Aorta (tissue), 5 donors: ENCODE measurements at regions not wholly inside any gene's neighbourhood (a gene's known extent, or its start where the extent isn't known, plus 50 kb on each side); places are given as distances from the start of the nearest gene placed in this dataset.

Experiments used
- ATAC-seq: fragments of 200-7000 bp; cut with Tn5 transposase; one replicate; pipeline ENCODE4 v1.9.1; 2022; ENCODE audit warnings: moderate library complexity; ENCODE audit not compliant: low FRiP score
- DNase-seq, 2 donors: peaks; one replicate each; pipeline ENCODE4 v3.0.0-alpha.2; 2020
- H3K27ac ChIP-seq, 2 donors: one replicate each; pipeline ENCODE4 v1.5.1; 2013; ENCODE audit warnings: low read length in 2 of 2, mild to moderate bottlenecking in 2 of 2, moderate library complexity in 2 of 2, control low read depth in 1 of 2, inconsistent platforms in 1 of 2, low read depth in 1 of 2
- H3K27me3 ChIP-seq, 2 donors: one replicate each; pipeline ENCODE4 v1.6.1; 2013; ENCODE audit warnings: control low read depth in 1 of 2, low read length in 1 of 2, mild to moderate bottlenecking in 1 of 2, moderate library complexity in 1 of 2; ENCODE audit not compliant: insufficient read depth in 2 of 2, control insufficient read depth in 1 of 2
- H3K36me3 ChIP-seq, 2 donors: one replicate each; pipeline ENCODE4 v1.6.1; 2013; ENCODE audit warnings: control low read depth in 1 of 2, low read length in 1 of 2, mild to moderate bottlenecking in 1 of 2; ENCODE audit not compliant: insufficient read depth in 2 of 2, control insufficient read depth in 1 of 2
- H3K4me1 ChIP-seq, 2 donors: one replicate each; pipeline ENCODE4 v1.6.1; 2013; ENCODE audit warnings: low read length in 2 of 2, control low read depth in 1 of 2, mild to moderate bottlenecking in 1 of 2, moderate library complexity in 1 of 2; ENCODE audit not compliant: insufficient read depth in 2 of 2, control insufficient read depth in 1 of 2
- H3K4me3 ChIP-seq, 2 donors: one replicate each; pipeline ENCODE4 v1.5.1; 2013; ENCODE audit warnings: low read length in 2 of 2, control low read depth in 1 of 2, mild to moderate bottlenecking in 1 of 2
- H3K9me3 ChIP-seq: one replicate; pipeline ENCODE4 v1.6.1; 2013; ENCODE audit warnings: mild to moderate bottlenecking, low read length; ENCODE audit not compliant: control insufficient read depth
- WGBS, 2 donors: extraction: QIAGEN DNeasy Blood & Tissue Kit; methylation state at CpG; one replicate each; pipeline ENCODE4 v1.1.7; 2013; 5-methylcytosine and 5-hydroxymethylcytosine counted together
- intact Hi-C, 2 donors: fragments of 100-400 bp; cut with DNase I; formaldehyde crosslinking; loops; one replicate each; pipeline versions ENCODE4 v1.14.2 to v1.15.0; 2022
- donor health status: healthy with polysubstance abuse.
- donor health status: Bipolar disorder and iron deficiency.
- donor health status: DM: no; HTN: no; CAD: no.
- donor health status: DM: no; HTN: no; CAD: no.
- donor health status: DM: yes; HTN: yes; CAD: no.

- Histone ChIP-seq H3K4me3 (no peak overlapping the region), H3K27me3 (no peaks in the 10 kb centered on the region), H3K4me1 (no peaks in the 10 kb centered on the region), H3K36me3 (no peaks in the 10 kb centered on the region), H3K9me3 (peaks cover 1% of the 10 kb centered on the region), H3K27ac (no peak overlapping the region)
- intact Hi-C loops: no loop called here
- DNase-seq (no peak), ATAC-seq (no peak)
- WGBS, 2 donors: 85 to 90% methylated on average over 1 of the region's 1 CpG
These were observed 377.4 kb upstream of the LARGE1 start for GRCh38 chr22:34297536-34298120.

GRCh38 chr22:34299496-34299895 lies 379.2 kb upstream of the LARGE1 start:
- ATAC-seq (no peak), DNase-seq (no peak)
- Histone ChIP-seq H3K4me3 (no peak overlapping the region), H3K27me3 (no peaks in the 10 kb centered on the region), H3K9me3 (peaks cover 1% of the 10 kb centered on the region), H3K4me1 (no peaks in the 10 kb centered on the region), H3K36me3 (no peaks in the 10 kb centered on the region), H3K27ac (no peak overlapping the region)
- WGBS, 2 donors: 43 to 87% methylated on average over 1 of the region's 1 CpG
- intact Hi-C loops: no loop called here

- intact Hi-C loops: no loop called here
- ATAC-seq: no peak
These were observed 381.3 kb upstream of the LARGE1 start for GRCh38 chr22:34301569-34301968.

GRCh38 chr22:34303656-34304055 lies 383.4 kb upstream of the LARGE1 start:
- no peaks in the 10 kb centered on the region for H3K36me3 ChIP-seq
- WGBS, 2 donors: 41 to 59% methylated on average over 3 of the region's 3 CpGs
- DNase-seq (no peak), ATAC-seq (no peak)
- no peak overlapping the region for H3K4me3 ChIP-seq
- no peak overlapping the region for H3K27ac ChIP-seq
- intact Hi-C loops: no loop called here
- H3K9me3 ChIP-seq: peaks cover 1% of the 10 kb centered on the region
- no peaks in the 10 kb centered on the region for H3K4me1 ChIP-seq
- H3K27me3 ChIP-seq: no peaks in the 10 kb centered on the region

More at GRCh38 chr22:34301569-34301968, 381.3 kb upstream of the LARGE1 start:
- Histone ChIP-seq H3K27ac (no peak overlapping the region), H3K4me3 (no peak overlapping the region), H3K36me3 (no peaks in the 10 kb centered on the region), H3K4me1 (no peaks in the 10 kb centered on the region), H3K27me3 (no peaks in the 10 kb centered on the region), H3K9me3 (peaks cover 1% of the 10 kb centered on the region)
- no peak for DNase-seq

- H3K27me3 ChIP-seq: no peaks in the 10 kb centered on the region
- no peaks in the 10 kb centered on the region for H3K36me3 ChIP-seq
- intact Hi-C loops: no loop called here
- H3K4me1 ChIP-seq: no peaks in the 10 kb centered on the region
- no peak for ATAC-seq
- no peaks in the 10 kb centered on the region for H3K9me3 ChIP-seq
- WGBS, 2 donors: 84 to 92% methylated on average over 2 of the region's 2 CpGs
- H3K27ac ChIP-seq: no peak overlapping the region
- DNase-seq: no peak
- no peak overlapping the region for H3K4me3 ChIP-seq
These were observed 386.1 kb upstream of the LARGE1 start for GRCh38 chr22:34306361-34306760.

- no peak for ATAC-seq
- WGBS, 2 donors: 32 to 51% methylated on average over 3 of the region's 3 CpGs
- intact Hi-C loops: no loop called here
- Histone ChIP-seq H3K9me3 (no peaks in the 10 kb centered on the region), H3K27ac (no peak overlapping the region), H3K36me3 (no peaks in the 10 kb centered on the region), H3K27me3 (no peaks in the 10 kb centered on the region), H3K4me1 (no peaks in the 10 kb centered on the region), H3K4me3 (no peak overlapping the region)
- no peak for DNase-seq
These were observed 387.8 kb upstream of the LARGE1 start for GRCh38 chr22:34308101-34308500.

- H3K4me3 ChIP-seq: no peak overlapping the region
- WGBS, 2 donors: 68 to 79% methylated on average over 3 of the region's 3 CpGs
- H3K27me3 ChIP-seq: no peaks in the 10 kb centered on the region
- H3K9me3 ChIP-seq: peaks cover 2% of the 10 kb centered on the region
- no peaks in the 10 kb centered on the region for H3K36me3 ChIP-seq
- no peaks in the 10 kb centered on the region for H3K4me1 ChIP-seq
- ATAC-seq (no peak), DNase-seq (no peak)
- H3K27ac ChIP-seq: no peak overlapping the region
- intact Hi-C loops: no loop called here
These were observed 399.1 kb upstream of the LARGE1 start for GRCh38 chr22:34319346-34319745.

GRCh38 chr22:34324763-34325162 lies 404.5 kb upstream of the LARGE1 start:
- Histone ChIP-seq H3K27me3 (no peaks in the 10 kb centered on the region), H3K9me3 (no peaks in the 10 kb centered on the region), H3K4me1 (no peaks in the 10 kb centered on the region), H3K4me3 (no peak overlapping the region), H3K36me3 (no peaks in the 10 kb centered on the region), H3K27ac (no peak overlapping the region)
- intact Hi-C loops: no loop called here
- DNase-seq (no peak), ATAC-seq (no peak)
- WGBS, 2 donors: 83 to 86% methylated on average over 3 of the region's 3 CpGs

- no peak overlapping the region for H3K4me3 ChIP-seq
- H3K9me3 ChIP-seq: no peaks in the 10 kb centered on the region
- no peak for ATAC-seq
- H3K27ac ChIP-seq: no peak overlapping the region
- no peak for DNase-seq
- intact Hi-C loops: no loop called here
- H3K27me3 ChIP-seq: no peaks in the 10 kb centered on the region
- H3K4me1 ChIP-seq: no peaks in the 10 kb centered on the region
- H3K36me3 ChIP-seq: no peaks in the 10 kb centered on the region
These were observed 406.6 kb upstream of the LARGE1 start for GRCh38 chr22:34326901-34327300.
